ENCODE measurements at regions not wholly inside any gene's neighbourhood (a gene's known extent, or its start where the extent isn't known, plus 50 kb on each side); places are given as distances from the start of the nearest gene placed in this dataset.
"Not testable (repeated sequence)": the region's sequence is repeated elsewhere in the genome, so short reads cannot be mapped to it uniquely, and the experiment has no call there.

DNA sequence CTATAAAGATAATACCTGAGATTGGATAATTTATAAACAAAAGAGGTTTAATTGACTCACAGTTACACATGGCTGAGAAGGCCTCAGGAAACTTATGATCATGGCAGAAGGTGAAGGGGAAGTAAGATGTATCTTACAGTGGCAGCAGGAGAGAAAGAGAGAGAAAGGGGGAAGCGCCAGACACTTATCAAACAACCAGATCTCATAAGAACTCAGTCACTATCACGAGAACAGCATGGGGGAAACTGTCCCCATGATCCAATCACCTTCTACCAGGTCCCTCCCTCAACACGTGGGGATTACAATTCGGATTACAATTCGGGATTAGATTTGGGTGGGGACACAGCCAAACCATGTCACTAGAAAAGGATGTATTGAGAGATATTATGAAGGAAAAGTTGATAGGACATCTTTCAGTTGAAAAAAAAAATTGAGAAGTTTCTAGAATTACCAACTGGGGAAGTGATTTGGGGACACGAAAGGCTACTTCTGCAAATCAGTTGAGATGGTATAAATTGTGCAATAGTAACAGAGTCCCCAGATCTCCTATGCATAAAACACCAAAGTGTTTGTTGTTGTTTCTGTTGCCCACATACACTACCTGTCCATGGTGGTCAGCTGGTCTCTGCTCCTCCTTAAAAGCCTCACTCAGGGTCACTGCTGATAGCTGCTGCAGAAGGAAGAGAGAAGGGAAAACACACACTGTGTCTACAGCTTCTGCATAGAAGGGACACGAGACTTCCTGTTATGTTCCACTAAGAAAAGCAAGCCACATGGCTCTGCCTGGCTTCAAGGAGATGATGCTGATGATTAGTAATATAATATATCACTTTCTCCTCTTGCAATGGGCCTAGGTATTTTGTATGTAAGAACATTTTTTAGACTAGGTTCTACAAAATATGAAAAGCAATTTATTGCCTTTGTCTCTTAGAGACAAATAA is 465.5 kb downstream of the PDZRN4 start:
- DNase-seq: no peak

- DNase-seq: no peak
Observed at GRCh38 chr12:41652981-41653380, 464.9 kb downstream of the PDZRN4 start.

- DNase-seq: no peak
Observed at GRCh38 chr12:41645624-41646023, 457.5 kb downstream of the PDZRN4 start.

GRCh38 chr12:41642808-41643207 is 454.7 kb downstream of the PDZRN4 start:
- not testable (repeated sequence) for DNase-seq

GRCh38 chr12:41636653-41637052 is 448.5 kb downstream of the PDZRN4 start:
- DNase-seq: no peak

DNA sequence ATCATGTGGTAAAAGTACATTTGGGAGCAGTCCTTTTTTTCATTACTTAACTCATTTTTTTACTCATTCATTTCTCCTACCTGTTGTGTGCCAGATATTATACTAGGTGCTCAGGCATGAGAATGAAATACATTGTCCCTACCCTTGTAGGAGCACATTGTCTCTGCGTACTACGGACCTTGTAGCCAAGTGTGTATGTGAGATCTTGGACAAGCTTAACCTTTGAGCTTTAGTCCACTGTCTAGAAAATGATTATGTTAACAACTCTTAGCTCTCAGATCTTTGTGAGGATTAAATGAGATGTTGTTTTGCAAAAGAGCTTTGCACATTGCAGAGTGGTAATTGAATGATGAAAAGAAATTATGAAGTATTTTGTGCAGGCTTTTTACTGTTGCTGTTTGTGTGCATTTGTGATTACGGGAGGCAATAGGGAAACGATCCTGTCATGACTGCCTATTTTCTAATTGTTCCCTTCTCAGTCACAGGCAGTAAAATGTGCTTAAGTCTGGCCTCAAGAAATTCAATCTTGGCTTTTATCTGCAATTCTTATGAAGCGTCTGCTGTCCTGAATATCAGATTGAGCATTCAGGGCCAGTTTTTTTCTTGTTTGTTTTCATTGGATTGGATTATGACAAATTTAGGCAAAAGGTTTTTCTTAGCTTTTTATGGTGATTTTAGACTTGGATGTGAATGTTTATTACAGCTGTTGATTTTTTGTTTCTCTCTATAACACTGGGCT is 447.7 kb downstream of the PDZRN4 start:
- no peak for DNase-seq

DNA sequence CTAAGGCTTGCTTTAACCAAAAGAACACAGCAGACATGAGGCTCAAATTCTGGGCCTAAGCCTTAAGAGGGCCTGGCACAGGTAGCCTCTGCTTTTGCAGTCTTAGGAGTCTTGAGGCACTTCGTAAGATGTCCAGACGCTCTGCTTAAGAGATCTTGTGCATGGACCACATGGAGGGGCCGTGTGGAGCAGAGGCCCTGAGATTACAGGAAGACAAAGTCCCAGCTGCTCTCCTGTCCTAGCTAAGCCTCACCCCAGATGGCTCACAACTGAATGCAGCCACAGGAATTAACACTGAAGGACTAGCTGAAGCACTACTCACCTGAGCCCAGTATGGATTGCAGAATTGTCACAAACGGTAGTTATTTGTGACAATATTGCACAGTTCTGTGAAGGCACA is 446.0 kb downstream of the PDZRN4 start:
- DNase-seq: no peak

DNA sequence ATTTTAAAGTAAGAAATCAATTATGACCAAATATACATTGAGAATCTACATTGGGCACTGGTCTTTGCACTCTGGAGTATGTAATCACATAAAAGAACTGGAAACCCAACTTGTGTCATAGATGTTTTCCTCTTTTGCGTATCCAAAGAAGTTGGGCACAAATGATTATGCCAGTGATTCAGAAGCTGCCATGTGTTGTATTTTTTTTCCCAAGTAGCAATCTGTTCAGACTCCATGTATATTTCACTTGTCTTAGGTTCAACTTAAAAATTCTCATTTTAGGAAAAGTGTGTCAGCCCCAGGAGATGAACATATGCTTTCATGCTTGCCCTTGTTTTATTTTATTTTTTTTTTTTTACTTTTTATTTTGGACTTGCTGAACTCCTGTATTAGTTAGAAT is 441.5 kb downstream of the PDZRN4 start:
- DNase-seq: no peak

DNA sequence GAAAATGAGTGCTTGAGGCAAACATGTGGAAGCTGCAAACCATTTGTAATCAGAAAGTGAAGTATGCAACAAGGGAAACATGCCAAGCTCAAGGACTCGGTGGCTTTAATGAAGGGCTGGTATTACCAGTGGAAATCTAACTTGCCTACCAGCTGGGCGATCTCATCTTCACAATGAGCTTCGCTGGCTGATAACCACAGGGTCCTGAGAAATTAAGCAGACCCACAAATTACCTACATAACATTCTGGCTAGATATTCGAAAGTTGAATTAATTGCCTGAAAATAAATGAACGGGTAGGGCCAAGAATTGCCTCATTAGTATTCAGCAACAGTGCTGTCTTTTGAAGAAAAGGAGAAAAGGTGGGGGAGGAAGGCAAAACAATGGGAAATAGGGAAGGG is 439.4 kb downstream of the PDZRN4 start:
- no peak for DNase-seq

GRCh38 chr12:41624571-41624970 is 436.5 kb downstream of the PDZRN4 start:
- no peak for DNase-seq

All from activated CD4-positive, alpha-beta T cell treated with anti-CD3 and anti-CD28 coated beads for 4 hours (primary cell).